H1 (cell line): ENCODE measurements at regions not wholly inside any gene's neighbourhood (a gene's known extent, or its start where the extent isn't known, plus 50 kb on each side); places are given as distances from the start of the nearest gene placed in this dataset.

ENCODE experiments used
- CTCF ChIA-PET: fragments of 300-600 bp; sonication (Branson Sonifier 250); formaldehyde crosslinking; loops from one replicate; lab custom pipeline; 2021; ENCODE audit not compliant: partially characterized antibody; lab: Charles Lee
- POLR2A ChIA-PET: fragments of 300-600 bp; sonication (Branson Sonifier 250); formaldehyde crosslinking; loops from one replicate; lab custom pipeline; 2021; ENCODE audit warnings: inconsistent platforms; ENCODE audit not compliant: partially characterized antibody; lab: Charles Lee
- DNase-seq, 2 experiments: peaks; one replicate each; pipeline versions ENCODE4 v3.0.0 to v3.0.0-alpha.2; 2010 to 2022; ENCODE audit warnings: low spot score in 2 of 2, low read depth in 1 of 2, mixed read lengths in 1 of 2
- FAIRE-seq: peaks from 2 replicates; lab custom pipeline; 2011; peaks lifted over from hg19 to GRCh38; lab: Jason Lieb, UNC
- H2AFZ ChIP-seq: 2 replicates; pipeline ENCODE4 v1.8.1; 2012; ENCODE audit warnings: low read length, inconsistent platforms
- H2AK5ac ChIP-seq: 2 replicates; pipeline ENCODE4 v1.6.1; 2013; ENCODE audit warnings: low read depth, low read length
- H2BK120ac ChIP-seq: replicated peaks from 2 replicates; pipeline ENCODE3; 2013; ENCODE audit warnings: low read depth, low read length, inconsistent platforms
- H2BK12ac ChIP-seq: 2 replicates; pipeline ENCODE4 v1.6.1; 2013; ENCODE audit warnings: low read depth, low read length
- H2BK15ac ChIP-seq: 2 replicates; pipeline ENCODE4 v1.6.1; 2013; ENCODE audit warnings: low read length
- H2BK20ac ChIP-seq: 2 replicates; pipeline ENCODE4 v1.6.1; 2013; ENCODE audit warnings: low read length
- H2BK5ac ChIP-seq: 2 replicates; pipeline ENCODE4 v1.6.1; 2013; ENCODE audit warnings: low read depth, low read length
- H3K14ac ChIP-seq: 2 replicates; pipeline ENCODE4 v1.6.1; 2013; ENCODE audit warnings: inconsistent platforms; ENCODE audit not compliant: insufficient read length
- H3K18ac ChIP-seq: 2 replicates; pipeline ENCODE4 v1.6.1; 2013; ENCODE audit warnings: low read length; ENCODE audit errors: extremely low read depth
- H3K23ac ChIP-seq: 2 replicates; pipeline ENCODE4 v1.6.1; 2013; ENCODE audit warnings: inconsistent platforms; ENCODE audit not compliant: insufficient read length
- H3K23me2 ChIP-seq: 2 replicates; pipeline ENCODE4 v1.6.1; 2013; ENCODE audit warnings: low read depth, low read length
- H3K27ac ChIP-seq: 2 replicates; pipeline ENCODE4 v1.6.1; 2011; ENCODE audit warnings: low read depth, low read length, inconsistent platforms
- H3K27me3 ChIP-seq, 4 experiments: replicated peaks in 1 of 4; 1 replicate in 1 of 4; 2 replicates in 3 of 4; pipeline versions ENCODE4 v1.6.1 to v1.8.1; 2011 to 2013; ENCODE audit warnings: low read length in 3 of 4, mild to moderate bottlenecking in 3 of 4, inconsistent platforms in 2 of 4, mixed read lengths in 2 of 4, moderate library complexity in 1 of 4; ENCODE audit not compliant: control insufficient read depth in 3 of 4, insufficient read depth in 3 of 4; ENCODE audit errors: extremely low read depth in 1 of 4
- H3K36me3 ChIP-seq, 4 experiments: 2 replicates each; pipeline versions ENCODE4 v1.6.1 to v1.8.1; 2011 to 2013; ENCODE audit warnings: mild to moderate bottlenecking in 4 of 4, low read length in 3 of 4, moderate library complexity in 2 of 4, control low read depth in 1 of 4, inconsistent platforms in 1 of 4; ENCODE audit not compliant: insufficient read depth in 4 of 4, control insufficient read depth in 2 of 4
- H3K4ac ChIP-seq: replicated peaks from 2 replicates; pipeline ENCODE3; 2013; ENCODE audit warnings: low read length, low read depth, mixed read lengths, inconsistent platforms; ENCODE audit not compliant: insufficient read length
- H3K4me1 ChIP-seq, 4 experiments: replicated peaks in 1 of 4; 1 replicate in 1 of 4; 2 replicates in 3 of 4; pipeline versions ENCODE4 v1.6.1 to v1.8.1; 2011 to 2013; ENCODE audit warnings: low read length in 3 of 4, inconsistent platforms in 2 of 4, mixed read lengths in 1 of 4; ENCODE audit not compliant: insufficient read depth in 4 of 4, control insufficient read depth in 3 of 4
- H3K4me2 ChIP-seq, 2 experiments: 2 replicates each; pipeline versions ENCODE4 v1.6.1 to v1.8.1; 2011 to 2013; ENCODE audit warnings: low read depth in 2 of 2, low read length in 2 of 2, control low read depth in 1 of 2, inconsistent platforms in 1 of 2, mild to moderate bottlenecking in 1 of 2; ENCODE audit not compliant: insufficient read depth in 1 of 2
- H3K4me3 ChIP-seq, 4 experiments: fragments of 200-600, 300-600 bp in 1 of 4; sonication (generic), shearing (Covaris generic), sonication (Bioruptor Twin) in 1 of 4; 2 replicates each; pipeline versions ENCODE4 v1.5.1 to v1.8.1; 2011 to 2016; ENCODE audit warnings: low read length in 4 of 4, low read depth in 3 of 4, control low read depth in 2 of 4, inconsistent platforms in 2 of 4, mild to moderate bottlenecking in 2 of 4, mixed read lengths in 1 of 4, moderate library complexity in 1 of 4; ENCODE audit not compliant: insufficient read depth in 2 of 4; ENCODE audit errors: extremely low read depth in 1 of 4
- H3K56ac ChIP-seq: replicated peaks from 2 replicates; pipeline ENCODE3; 2013; ENCODE audit warnings: low read depth, mild to moderate bottlenecking, mixed read lengths, low read length, inconsistent platforms; ENCODE audit not compliant: insufficient read length
- H3K79me1 ChIP-seq: 2 replicates; pipeline ENCODE4 v1.6.1; 2013; ENCODE audit warnings: low read depth, low read length, control low read depth
- H3K79me2 ChIP-seq, 2 experiments: 2 replicates each; pipeline versions ENCODE4 v1.6.1 to v1.8.1; 2012 to 2013; ENCODE audit warnings: low read length in 2 of 2, mild to moderate bottlenecking in 2 of 2, inconsistent platforms in 1 of 2; ENCODE audit not compliant: insufficient read depth in 2 of 2, control insufficient read depth in 1 of 2
- H3K9ac ChIP-seq, 4 experiments: replicated peaks in 1 of 4; 1 replicate in 1 of 4; 2 replicates in 3 of 4; pipeline versions ENCODE4 v1.6.1 to v1.8.1; 2011 to 2013; ENCODE audit warnings: low read depth in 3 of 4, low read length in 3 of 4, control low read depth in 2 of 4, mild to moderate bottlenecking in 2 of 4, moderate library complexity in 2 of 4, inconsistent platforms in 1 of 4; ENCODE audit errors: extremely low read depth in 1 of 4
- H3K9me3 ChIP-seq, 2 experiments: 2 replicates each; pipeline versions ENCODE4 v1.6.1 to v1.8.1; 2012 to 2013; ENCODE audit warnings: mild to moderate bottlenecking in 2 of 2, moderate library complexity in 2 of 2, control low read depth in 1 of 2, inconsistent platforms in 1 of 2, low read depth in 1 of 2, low read length in 1 of 2, mixed read lengths in 1 of 2; ENCODE audit not compliant: insufficient read depth in 2 of 2
- H4K20me1 ChIP-seq, 2 experiments: replicated peaks in 1 of 2; 2 replicates each; pipeline versions ENCODE3 to v1.8.1; 2011 to 2013; ENCODE audit warnings: inconsistent platforms in 2 of 2, low read length in 2 of 2, mild to moderate bottlenecking in 1 of 2; ENCODE audit not compliant: insufficient read depth in 2 of 2, control insufficient read depth in 1 of 2
- H4K5ac ChIP-seq: 2 replicates; pipeline ENCODE4 v1.6.1; 2013; ENCODE audit warnings: low read length, low read depth, mixed read lengths, inconsistent platforms; ENCODE audit not compliant: insufficient read length
- H4K8ac ChIP-seq: 2 replicates; pipeline ENCODE4 v1.8.0; 2013; ENCODE audit warnings: mild to moderate bottlenecking, moderate library complexity, low read length, inconsistent platforms; ENCODE audit not compliant: insufficient read depth; ENCODE audit errors: extremely low read depth
- H4K91ac ChIP-seq: replicated peaks from 2 replicates; pipeline ENCODE3; 2013; ENCODE audit warnings: low read length, mixed read lengths, inconsistent platforms; ENCODE audit not compliant: insufficient read length
- ASH2L ChIP-seq: fragments of 200-600, 300-600 bp; sonication (generic); IDR thresholded peaks from one replicate; pipeline ENCODE4 v1.7.1; 2017; ENCODE audit warnings: low read length
- CBX5 ChIP-seq: fragments of 300-800, 300-1000 bp; sonication (generic); IDR thresholded peaks from 2 replicates; pipeline ENCODE4 v1.7.1; 2016; ENCODE audit warnings: antibody characterized with exemption, low read length, low read depth
- CBX8 ChIP-seq: fragments of 300-800, 300-1000 bp; sonication (generic); IDR thresholded peaks from 2 replicates; pipeline ENCODE4 v1.7.1; 2016; ENCODE audit warnings: low read depth, low read length, borderline replicate concordance
- HDAC6 ChIP-seq: IDR thresholded peaks from one replicate; pipeline ENCODE4 v1.7.1; 2012; ENCODE audit warnings: low read depth, mild to moderate bottlenecking, inconsistent platforms, low read length, moderate library complexity
- POU5F1 ChIP-seq: IDR thresholded peaks from 2 replicates; pipeline ENCODE4 v1.6.1; 2011; ENCODE audit warnings: low read depth, mild to moderate bottlenecking, low read length, moderate library complexity
- RFX5 ChIP-seq: IDR thresholded peaks from 2 replicates; pipeline ENCODE4 v1.6.1; 2011; ENCODE audit warnings: low read depth, low read length, improper control_type of control experiment, borderline replicate concordance
- SP4 ChIP-seq: IDR thresholded peaks from 2 replicates; pipeline ENCODE4 v1.6.1; 2012; ENCODE audit warnings: low read length, inconsistent platforms
- TCF12 ChIP-seq: IDR thresholded peaks from 2 replicates; pipeline ENCODE4 v1.6.1; 2011; ENCODE audit warnings: low read depth, mild to moderate bottlenecking, low read length
- WGBS, 2 experiments: shearing (Covaris generic) in 1 of 2; methylation state at CpG; one replicate each; pipeline versions ENCODE4 v1.1.6 to v1.1.7; 2013 to 2015; ENCODE audit warnings: low lambda C conversion rate in 2 of 2, mixed read lengths in 2 of 2, inconsistent platforms in 1 of 2, low coverage in 1 of 2, missing lambda C conversion rate in 1 of 2; ENCODE audit not compliant: insufficient replicate concordance in 2 of 2, insufficient coverage in 1 of 2, insufficient read length in 1 of 2; ENCODE audit errors: extremely low coverage in 1 of 2, missing lambda C conversion rate in 1 of 2; 5-methylcytosine and 5-hydroxymethylcytosine counted together

DNA sequence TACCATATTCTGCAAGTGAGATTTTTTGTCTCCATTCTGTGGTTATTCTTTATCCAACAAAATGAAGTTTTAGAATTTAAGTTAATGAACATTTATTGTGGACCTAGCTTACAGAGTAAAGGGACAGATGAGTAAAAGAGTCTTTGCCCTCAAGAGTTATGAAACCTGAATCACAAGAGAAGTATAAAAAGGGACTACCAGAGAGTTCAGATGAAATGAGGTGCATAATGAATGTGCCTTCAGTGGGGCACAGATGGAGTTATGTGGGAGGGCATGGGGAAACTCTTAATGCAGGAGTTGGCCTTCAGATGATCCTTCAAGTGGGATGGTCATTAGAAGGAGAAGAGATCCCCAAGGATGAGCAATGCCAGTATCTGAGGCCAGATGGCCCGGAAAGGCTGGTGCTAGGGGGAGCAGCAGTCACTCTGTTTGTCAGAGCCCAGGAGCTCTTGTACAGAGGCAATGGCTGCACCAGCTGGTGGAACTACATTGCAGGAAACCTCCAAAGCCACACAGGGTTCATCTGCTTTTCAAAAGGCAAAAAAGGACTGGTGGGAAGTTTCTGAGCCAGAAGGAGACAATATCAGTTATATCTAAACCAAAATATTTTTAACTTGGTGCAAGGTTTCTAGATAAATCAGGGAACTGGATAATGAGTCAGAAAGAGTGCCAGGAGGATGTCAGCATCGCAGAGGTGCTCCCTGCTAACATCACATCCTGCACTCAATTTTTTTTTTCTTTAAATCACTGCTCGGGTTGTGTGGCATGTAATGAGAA lies 162.0 kb downstream of the KLF6 start:
- Histone ChIP-seq H3K14ac (no peak overlapping the region), H3K23ac (no peak overlapping the region), H3K4ac (no peak overlapping the region), H3K9ac (no peak overlapping the region), H3K79me2 (no peaks in the 10 kb centered on the region), H2BK15ac (no peak overlapping the region), H3K27me3 (no peaks in the 10 kb centered on the region), H4K5ac (no peak overlapping the region), H2BK12ac (no peak overlapping the region), H2BK5ac (0 out of 2 replicates have a peak overlapping the region, but pooled peaks have one; percentile 48), H3K4me1 (peaks cover 0 to 4% (median 2%) of the 10 kb centered on the region in 4 experiments; a peak in 3 of 7 replicates), H3K4me3 (no peak overlapping the region), H3K36me3 (no peaks in the 10 kb centered on the region), H3K4me2 (no peak overlapping the region), H3K79me1 (no peaks in the 10 kb centered on the region), H3K23me2 (no peaks in the 10 kb centered on the region), H4K8ac (no peak overlapping the region), H2AFZ (no peak overlapping the region), H4K20me1 (no peaks in the 10 kb centered on the region), H2BK120ac (no peak overlapping the region), H2BK20ac (0 out of 2 replicates have a peak overlapping the region, but pooled peaks have one; percentile 44), H3K27ac (no peak overlapping the region), H3K56ac (no peak overlapping the region), H3K9me3 (peaks cover 8 to 9% of the 10 kb centered on the region in 2 experiments; a peak in 2 of 4 replicates), H2AK5ac (no peak overlapping the region), H4K91ac (no peak overlapping the region), H3K18ac (0 out of 2 replicates have a peak overlapping the region, but pooled peaks have one; percentile 17)
- DNase-seq (no peak), FAIRE-seq (no peak)
- ChIA-PET POLR2A (no interaction called here), CTCF (no interaction called here)
- 88% methylated on average over 3 of the region's 3 CpGs; no CpG with 5 or more reads in 1 of the 2 experiments for WGBS, 2 experiments
- TF ChIP-seq CBX8 (no peak), RFX5 (no peak), CBX5 (no peak), HDAC6 (no peak), SP4 (no peak), POU5F1 (no peak), TCF12 (no peak), ASH2L (no peak)
